SK-MEL-5 (cell line): ENCODE measurements at regions not wholly inside any gene's neighbourhood (a gene's known extent, or its start where the extent isn't known, plus 50 kb on each side); places are given as distances from the start of the nearest gene placed in this dataset.

ENCODE experiments used
- DNase-seq: peaks from one replicate; pipeline ENCODE4 v3.0.0-alpha.2; 2016; ENCODE audit warnings: low read depth, low spot score
- in situ Hi-C: cut with HindIII; loops from 2 replicates; pipeline ENCODE4 v1.10.0; 2016; ENCODE audit warnings: low sequenced_read_pairs, high pct_unique_total_duplicates, low pct_unique_long_range_greater_than_20kb

- DNase-seq = no peak
- in situ Hi-C loops = no loop called here
These were observed 247.7 kb upstream of the RFX3 start for GRCh38 chr9:3773362-3774060.

- in situ Hi-C loops = no loop called here
- no peak for DNase-seq
These were observed 243.8 kb upstream of the RFX3 start for GRCh38 chr9:3769646-3770045.

- in situ Hi-C loops = no loop called here
- DNase-seq = no peak
These were observed 243.1 kb upstream of the RFX3 start for GRCh38 chr9:3768712-3769457.

- in situ Hi-C loops = no loop called here
These were observed 242.5 kb upstream of the RFX3 start for GRCh38 chr9:3768286-3768685.

GRCh38 chr9:3762076-3762475, 236.3 kb upstream of the RFX3 start:
- in situ Hi-C loops = no loop called here
- DNase-seq = no peak

More at GRCh38 chr9:3768286-3768685, 242.5 kb upstream of the RFX3 start:
- no peak for DNase-seq

GRCh38 chr9:3760031-3760430, 234.2 kb upstream of the RFX3 start:
- DNase-seq = no peak
- in situ Hi-C loops = no loop called here

GRCh38 chr9:3758816-3759576, 233.2 kb upstream of the RFX3 start:
- in situ Hi-C loops = no loop called here
- DNase-seq = no peak

- DNase-seq = no peak
- in situ Hi-C loops = no loop called here
These were observed 230.3 kb upstream of the RFX3 start for GRCh38 chr9:3756071-3756470.

GRCh38 chr9:3751125-3751758, 225.4 kb upstream of the RFX3 start:
- in situ Hi-C loops = no loop called here
- DNase-seq = no peak

- DNase-seq = no peak
- in situ Hi-C loops = no loop called here
These were observed 224.5 kb upstream of the RFX3 start for GRCh38 chr9:3750321-3750720.

GRCh38 chr9:3746296-3747275, 220.8 kb upstream of the RFX3 start:
- no peak for DNase-seq
- in situ Hi-C loops = no loop called here

GRCh38 chr9:3743901-3744413, 218.2 kb upstream of the RFX3 start:
- no peak for DNase-seq
- in situ Hi-C loops = no loop called here

- in situ Hi-C loops = no loop called here
- no peak for DNase-seq
These were observed 216.8 kb upstream of the RFX3 start for GRCh38 chr9:3742586-3742985.

- no peak for DNase-seq
- in situ Hi-C loops = no loop called here
These were observed 215.9 kb upstream of the RFX3 start for GRCh38 chr9:3741729-3742128.

GRCh38 chr9:3740690-3741419, 215.1 kb upstream of the RFX3 start:
- DNase-seq = no peak
- in situ Hi-C loops = no loop called here

GRCh38 chr9:3736161-3736560, 210.4 kb upstream of the RFX3 start:
- in situ Hi-C loops = no loop called here
- DNase-seq = no peak
